IPS-18a (cell line): ENCODE measurements at regions not wholly inside any gene's neighbourhood (a gene's known extent, or its start where the extent isn't known, plus 50 kb on each side); places are given as distances from the start of the nearest gene placed in this dataset.
"Not testable (repeated sequence)": the region's sequence is repeated elsewhere in the genome, so short reads cannot be mapped to it uniquely, and the experiment has no call there.

Experiments
- H3K27ac ChIP-seq: one replicate; pipeline ENCODE4 v1.5.1; 2013; ENCODE audit warnings: low read length
- H3K27me3 ChIP-seq: one replicate; pipeline ENCODE4 v1.6.1; 2013; ENCODE audit warnings: mild to moderate bottlenecking, low read length; ENCODE audit not compliant: control insufficient read depth, insufficient read depth
- H3K36me3 ChIP-seq: one replicate; pipeline ENCODE4 v1.6.1; 2013; ENCODE audit warnings: low read depth, low read length; ENCODE audit not compliant: control insufficient read depth
- H3K4me1 ChIP-seq: one replicate; pipeline ENCODE4 v1.6.1; 2013; ENCODE audit warnings: low read depth, low read length; ENCODE audit not compliant: control insufficient read depth
- H3K4me3 ChIP-seq: one replicate; pipeline ENCODE4 v1.5.1; 2013; ENCODE audit warnings: low read length
- H3K9ac ChIP-seq: one replicate; pipeline ENCODE4 v1.6.1; 2013; ENCODE audit warnings: mild to moderate bottlenecking, low read length, moderate library complexity
- H3K9me3 ChIP-seq: one replicate; pipeline ENCODE4 v1.6.1; 2013; ENCODE audit warnings: low read depth, low read length; ENCODE audit not compliant: control insufficient read depth

DNA sequence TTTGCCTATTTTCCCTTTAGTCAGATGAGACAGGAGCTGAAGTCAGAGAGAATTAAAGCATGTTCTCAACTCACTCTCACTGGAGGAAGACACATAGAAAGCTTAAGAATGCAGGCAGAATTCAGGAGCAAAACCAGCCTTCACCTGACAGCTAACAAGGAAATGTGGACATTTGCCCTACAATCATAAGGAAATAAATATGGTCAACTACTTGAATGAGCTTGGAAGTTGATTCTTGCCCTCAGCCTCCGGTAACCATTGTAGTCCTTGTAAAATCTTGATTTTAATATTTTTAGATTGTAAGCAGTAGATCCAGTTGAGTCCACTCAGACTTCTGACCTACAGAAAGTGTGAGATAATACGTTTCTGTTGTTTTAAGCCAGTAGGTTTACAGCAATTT, 752.5 kb upstream of the ZWINT start:
- Histone ChIP-seq H3K27ac (no peak overlapping the region), H3K4me1 (no peaks in the 10 kb centered on the region), H3K9ac (no peak overlapping the region), H3K27me3 (no peaks in the 10 kb centered on the region), H3K36me3 (no peaks in the 10 kb centered on the region), H3K9me3 (no peaks in the 10 kb centered on the region), H3K4me3 (no peak overlapping the region)

GRCh38 chr10:57102236-57102635, 741.2 kb upstream of the ZWINT start:
- H3K9me3 ChIP-seq, result no peaks in the 10 kb centered on the region
- H3K4me1 ChIP-seq, result peaks cover 19% of the 10 kb centered on the region
- H3K27me3 ChIP-seq, result no peaks in the 10 kb centered on the region
- no peaks in the 10 kb centered on the region for H3K36me3 ChIP-seq
- no peak overlapping the region for H3K9ac ChIP-seq
- no peak overlapping the region for H3K27ac ChIP-seq
- H3K4me3 ChIP-seq, result no peak overlapping the region

DNA sequence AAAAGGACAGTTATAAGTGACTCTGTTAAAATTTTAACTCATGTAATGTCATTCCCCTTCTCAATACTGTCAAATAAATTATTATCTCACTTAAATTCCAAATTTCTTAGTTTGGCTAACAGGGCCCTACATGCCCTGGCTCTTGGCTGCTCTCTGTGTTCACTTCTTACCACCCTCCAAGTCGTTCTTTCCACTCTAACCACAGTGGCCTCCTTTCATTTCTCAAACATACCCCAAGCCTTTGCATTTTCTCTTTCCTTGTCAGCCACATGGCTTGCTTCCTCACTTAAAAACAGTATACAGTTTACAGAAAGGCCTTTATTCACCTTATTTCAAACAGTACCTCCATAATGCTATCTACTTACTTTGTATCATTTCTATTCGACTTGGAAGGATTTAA, 737.1 kb upstream of the ZWINT start:
- H3K36me3 ChIP-seq, result no peaks in the 10 kb centered on the region
- H3K9me3 ChIP-seq, result no peaks in the 10 kb centered on the region
- no peak overlapping the region for H3K9ac ChIP-seq
- no peak overlapping the region for H3K4me3 ChIP-seq
- H3K27me3 ChIP-seq, result no peaks in the 10 kb centered on the region
- peaks cover 17% of the 10 kb centered on the region for H3K4me1 ChIP-seq
- no peak overlapping the region for H3K27ac ChIP-seq

GRCh38 chr10:57096044-57096443, 735.0 kb upstream of the ZWINT start:
- Histone ChIP-seq H3K27ac (no peak overlapping the region), H3K9ac (no peak overlapping the region), H3K4me1 (no peaks in the 10 kb centered on the region), H3K36me3 (no peaks in the 10 kb centered on the region), H3K4me3 (no peak overlapping the region), H3K9me3 (no peaks in the 10 kb centered on the region), H3K27me3 (no peaks in the 10 kb centered on the region)

GRCh38 chr10:57094965-57095364, 733.9 kb upstream of the ZWINT start:
- Histone ChIP-seq H3K9me3 (no peaks in the 10 kb centered on the region), H3K9ac (no peak overlapping the region), H3K27ac (no peak overlapping the region), H3K4me1 (no peaks in the 10 kb centered on the region), H3K4me3 (no peak overlapping the region), H3K27me3 (no peaks in the 10 kb centered on the region), H3K36me3 (no peaks in the 10 kb centered on the region)

DNA sequence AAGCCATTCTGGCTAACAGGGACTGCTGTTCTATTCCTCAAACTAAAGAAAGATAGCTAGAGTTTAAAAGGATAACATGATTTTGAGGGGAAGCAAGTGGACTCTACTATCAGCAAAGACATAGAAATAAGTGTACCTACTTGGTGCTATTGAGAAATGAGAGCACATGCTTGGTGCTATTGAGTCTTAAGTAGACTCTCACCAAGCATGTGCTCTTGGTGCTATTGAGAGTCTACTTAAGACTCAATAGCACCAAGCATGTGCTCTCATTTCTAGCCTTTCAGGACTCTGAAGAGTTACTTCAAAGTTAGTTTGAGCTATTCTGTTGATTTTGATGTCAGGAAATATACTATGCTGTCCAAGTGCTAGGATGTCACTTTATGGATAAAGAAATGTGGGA, 733.0 kb upstream of the ZWINT start:
- Histone ChIP-seq H3K36me3 (no peaks in the 10 kb centered on the region), H3K9me3 (no peaks in the 10 kb centered on the region), H3K4me3 (no peak overlapping the region), H3K27ac (no peak overlapping the region), H3K27me3 (no peaks in the 10 kb centered on the region), H3K9ac (no peak overlapping the region), H3K4me1 (no peaks in the 10 kb centered on the region)

DNA sequence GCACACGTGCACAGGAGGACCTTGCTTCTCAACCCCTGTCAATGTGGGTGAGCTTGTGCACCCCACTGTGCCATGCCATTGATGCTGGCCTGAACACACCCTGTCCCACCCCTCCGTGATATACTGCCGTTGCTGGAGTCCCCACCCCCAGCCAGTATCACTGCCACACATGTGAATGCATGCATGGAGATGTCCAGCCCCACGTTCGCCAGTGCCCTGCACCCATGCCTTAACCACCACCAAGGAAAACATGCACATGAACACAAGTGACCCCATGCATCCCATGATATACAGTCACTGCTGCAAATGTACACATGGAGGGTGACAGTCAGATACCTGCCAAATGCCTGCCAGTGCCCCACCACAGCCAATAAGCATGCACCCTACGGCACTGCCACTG, 692.5 kb upstream of the ZWINT start:
- H3K27me3 ChIP-seq, result no peaks in the 10 kb centered on the region
- no peaks in the 10 kb centered on the region for H3K4me1 ChIP-seq
- H3K27ac ChIP-seq, result no peak overlapping the region

GRCh38 chr10:57049096-57049495, 688.0 kb upstream of the ZWINT start:
- H3K27me3 ChIP-seq, result no peaks in the 10 kb centered on the region
- no peaks in the 10 kb centered on the region for H3K9me3 ChIP-seq
- no peak overlapping the region for H3K27ac ChIP-seq
- no peak overlapping the region for H3K4me3 ChIP-seq
- no peaks in the 10 kb centered on the region for H3K36me3 ChIP-seq
- H3K4me1 ChIP-seq, result no peaks in the 10 kb centered on the region
- H3K9ac ChIP-seq, result no peak overlapping the region

More for the DNA sequence above, 692.5 kb upstream of the ZWINT start:
- Histone ChIP-seq H3K36me3 (no peaks in the 10 kb centered on the region), H3K9ac (no peak overlapping the region), H3K9me3 (no peaks in the 10 kb centered on the region), H3K4me3 (no peak overlapping the region)

GRCh38 chr10:57038531-57038930, 677.5 kb upstream of the ZWINT start:
- Histone ChIP-seq H3K36me3 (no peaks in the 10 kb centered on the region), H3K27ac (no peak overlapping the region), H3K27me3 (no peaks in the 10 kb centered on the region), H3K4me1 (no peaks in the 10 kb centered on the region), H3K4me3 (no peak overlapping the region), H3K9me3 (no peaks in the 10 kb centered on the region), H3K9ac (no peak overlapping the region)

DNA sequence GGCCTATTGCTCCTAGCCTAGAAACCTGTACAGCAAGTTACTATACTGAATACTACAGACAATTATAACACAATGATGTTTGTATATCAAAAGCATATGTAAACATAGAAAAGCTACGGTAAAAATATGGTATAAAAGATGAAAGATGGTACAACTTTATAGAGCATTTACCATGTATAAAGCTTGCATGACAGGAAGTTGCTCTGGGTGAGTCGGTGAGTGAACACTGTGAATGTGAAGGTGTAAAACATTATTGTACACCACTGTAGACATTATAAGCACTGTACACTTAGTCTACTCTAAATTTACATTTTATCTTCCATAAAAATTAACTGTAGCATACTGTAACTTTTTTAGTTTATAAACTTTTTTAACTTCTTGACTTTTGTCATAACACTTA, 674.3 kb upstream of the ZWINT start:
- H3K4me3 ChIP-seq, result no peak overlapping the region
- no peak overlapping the region for H3K9ac ChIP-seq
- no peaks in the 10 kb centered on the region for H3K36me3 ChIP-seq
- H3K27me3 ChIP-seq, result no peaks in the 10 kb centered on the region
- H3K4me1 ChIP-seq, result no peaks in the 10 kb centered on the region
- no peak overlapping the region for H3K27ac ChIP-seq
- H3K9me3 ChIP-seq, result peaks cover 6% of the 10 kb centered on the region

- not testable (repeated sequence) for H3K27ac ChIP-seq, H3K4me1 ChIP-seq, H3K9ac ChIP-seq, H3K36me3 ChIP-seq, H3K9me3 ChIP-seq, H3K4me3 ChIP-seq, H3K27me3 ChIP-seq
Observed at GRCh38 chr10:57032301-57032700, 671.2 kb upstream of the ZWINT start.

GRCh38 chr10:57031346-57031745, 670.3 kb upstream of the ZWINT start:
- Histone ChIP-seq H3K27me3 (no peaks in the 10 kb centered on the region), H3K4me3 (no peak overlapping the region), H3K4me1 (no peaks in the 10 kb centered on the region), H3K36me3 (no peaks in the 10 kb centered on the region), H3K9ac (no peak overlapping the region), H3K9me3 (peaks cover 6% of the 10 kb centered on the region), H3K27ac (no peak overlapping the region)
